ENCODE measurements at regions not wholly inside any gene's neighbourhood (a gene's known extent, or its start where the extent isn't known, plus 50 kb on each side); places are given as distances from the start of the nearest gene placed in this dataset.

DNA sequence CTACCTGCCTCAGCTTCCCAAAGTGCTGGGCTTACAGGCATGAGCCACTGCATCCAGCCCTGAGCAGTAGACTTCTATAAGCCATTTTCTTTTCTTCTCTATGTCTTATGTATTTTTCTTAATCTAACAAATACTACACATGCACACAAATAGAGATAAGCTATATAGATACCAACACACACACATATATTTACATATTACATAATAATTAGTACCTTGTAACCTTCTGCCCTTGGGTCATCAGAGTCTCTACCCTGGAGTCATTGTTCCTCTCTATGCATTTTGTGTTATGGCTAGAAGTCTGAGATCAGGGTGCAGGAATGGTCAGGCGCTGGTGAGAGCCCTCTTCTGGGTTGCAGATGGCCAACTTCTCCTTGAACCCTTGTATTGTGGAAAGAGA, 154.0 kb upstream of the PTPRG start:
- TF ChIP-seq, protein P1, sequence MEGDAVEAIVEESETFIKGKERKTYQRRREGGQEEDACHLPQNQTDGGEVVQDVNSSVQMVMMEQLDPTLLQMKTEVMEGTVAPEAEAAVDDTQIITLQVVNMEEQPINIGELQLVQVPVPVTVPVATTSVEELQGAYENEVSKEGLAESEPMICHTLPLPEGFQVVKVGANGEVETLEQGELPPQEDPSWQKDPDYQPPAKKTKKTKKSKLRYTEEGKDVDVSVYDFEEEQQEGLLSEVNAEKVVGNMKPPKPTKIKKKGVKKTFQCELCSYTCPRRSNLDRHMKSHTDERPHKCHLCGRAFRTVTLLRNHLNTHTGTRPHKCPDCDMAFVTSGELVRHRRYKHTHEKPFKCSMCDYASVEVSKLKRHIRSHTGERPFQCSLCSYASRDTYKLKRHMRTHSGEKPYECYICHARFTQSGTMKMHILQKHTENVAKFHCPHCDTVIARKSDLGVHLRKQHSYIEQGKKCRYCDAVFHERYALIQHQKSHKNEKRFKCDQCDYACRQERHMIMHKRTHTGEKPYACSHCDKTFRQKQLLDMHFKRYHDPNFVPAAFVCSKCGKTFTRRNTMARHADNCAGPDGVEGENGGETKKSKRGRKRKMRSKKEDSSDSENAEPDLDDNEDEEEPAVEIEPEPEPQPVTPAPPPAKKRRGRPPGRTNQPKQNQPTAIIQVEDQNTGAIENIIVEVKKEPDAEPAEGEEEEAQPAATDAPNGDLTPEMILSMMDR (conservative IDR thresholded peaks at IDR 0.05; ENCODE audit: low read length), result no peak
- TF ChIP-seq EZH2phosphoT487 (IDR thresholded peaks at IDR 0.05; ENCODE audit: borderline replicate concordance, low read depth, low read length), result no peak
